ENCODE measurements at regions not wholly inside any gene's neighbourhood (a gene's known extent, or its start where the extent isn't known, plus 50 kb on each side); places are given as distances from the start of the nearest gene placed in this dataset.

GRCh38 chr3:110341047-110341446 is 730.6 kb upstream of the NECTIN3 start:
- no peak overlapping the region for H2AFZ ChIP-seq (ENCODE audit: low read depth, low read length)
- H3K9me3 ChIP-seq (ENCODE audit: low read length), result no peaks in the 10 kb centered on the region
- H4K20me1 ChIP-seq (ENCODE audit: insufficient read depth), result no peaks in the 10 kb centered on the region
- no peak overlapping the region for H3K9ac ChIP-seq (ENCODE audit: low read length)
- TF ChIP-seq EP300 (conservative IDR thresholded peaks at IDR 0.05; ENCODE audit: poor library complexity, severe bottlenecking) (no peak), POLR2AphosphoS5 (IDR thresholded peaks at IDR 0.05) (no peak), EZH2 (IDR thresholded peaks at IDR 0.05; ENCODE audit: borderline replicate concordance, insufficient read depth, low read length, poor library complexity, severe bottlenecking) (no peak), CTCF (IDR thresholded peaks at IDR 0.05; ENCODE audit: poor library complexity, severe bottlenecking) (no peak), MXI1 (conservative IDR thresholded peaks at IDR 0.05; ENCODE audit: poor library complexity, severe bottlenecking) (no peak), SMC3 (conservative IDR thresholded peaks at IDR 0.05; ENCODE audit: poor library complexity) (no peak), RAD21 (conservative IDR thresholded peaks at IDR 0.05) (no peak), TAF1 (IDR thresholded peaks at IDR 0.05; ENCODE audit: low read depth) (no peak)
- TF ChIP-seq, protein P1, sequence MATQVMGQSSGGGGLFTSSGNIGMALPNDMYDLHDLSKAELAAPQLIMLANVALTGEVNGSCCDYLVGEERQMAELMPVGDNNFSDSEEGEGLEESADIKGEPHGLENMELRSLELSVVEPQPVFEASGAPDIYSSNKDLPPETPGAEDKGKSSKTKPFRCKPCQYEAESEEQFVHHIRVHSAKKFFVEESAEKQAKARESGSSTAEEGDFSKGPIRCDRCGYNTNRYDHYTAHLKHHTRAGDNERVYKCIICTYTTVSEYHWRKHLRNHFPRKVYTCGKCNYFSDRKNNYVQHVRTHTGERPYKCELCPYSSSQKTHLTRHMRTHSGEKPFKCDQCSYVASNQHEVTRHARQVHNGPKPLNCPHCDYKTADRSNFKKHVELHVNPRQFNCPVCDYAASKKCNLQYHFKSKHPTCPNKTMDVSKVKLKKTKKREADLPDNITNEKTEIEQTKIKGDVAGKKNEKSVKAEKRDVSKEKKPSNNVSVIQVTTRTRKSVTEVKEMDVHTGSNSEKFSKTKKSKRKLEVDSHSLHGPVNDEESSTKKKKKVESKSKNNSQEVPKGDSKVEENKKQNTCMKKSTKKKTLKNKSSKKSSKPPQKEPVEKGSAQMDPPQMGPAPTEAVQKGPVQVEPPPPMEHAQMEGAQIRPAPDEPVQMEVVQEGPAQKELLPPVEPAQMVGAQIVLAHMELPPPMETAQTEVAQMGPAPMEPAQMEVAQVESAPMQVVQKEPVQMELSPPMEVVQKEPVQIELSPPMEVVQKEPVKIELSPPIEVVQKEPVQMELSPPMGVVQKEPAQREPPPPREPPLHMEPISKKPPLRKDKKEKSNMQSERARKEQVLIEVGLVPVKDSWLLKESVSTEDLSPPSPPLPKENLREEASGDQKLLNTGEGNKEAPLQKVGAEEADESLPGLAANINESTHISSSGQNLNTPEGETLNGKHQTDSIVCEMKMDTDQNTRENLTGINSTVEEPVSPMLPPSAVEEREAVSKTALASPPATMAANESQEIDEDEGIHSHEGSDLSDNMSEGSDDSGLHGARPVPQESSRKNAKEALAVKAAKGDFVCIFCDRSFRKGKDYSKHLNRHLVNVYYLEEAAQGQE (IDR thresholded peaks at IDR 0.05; ENCODE audit: borderline replicate concordance), result no peak
- H3F3A ChIP-seq (ENCODE audit: insufficient read depth, low read length, poor library complexity, severe bottlenecking), result no peaks in the 10 kb centered on the region
- no peaks in the 10 kb centered on the region for H3K9me2 ChIP-seq (ENCODE audit: insufficient read depth, low read length)
- no peak overlapping the region for H3K4me2 ChIP-seq (ENCODE audit: low read length)
- H3K4me3 ChIP-seq (ENCODE audit: low read length), result no peak overlapping the region
- no peaks in the 10 kb centered on the region for H3K27me3 ChIP-seq (ENCODE audit: insufficient read depth, low read depth, low read length)
- no peak overlapping the region for H3K27ac ChIP-seq (ENCODE audit: low read length)
- no peaks in the 10 kb centered on the region for H3K79me2 ChIP-seq (replicated peaks; ENCODE audit: insufficient read depth, low read length)
- H3K36me3 ChIP-seq (ENCODE audit: insufficient read depth, low read length), result no peaks in the 10 kb centered on the region

DNA sequence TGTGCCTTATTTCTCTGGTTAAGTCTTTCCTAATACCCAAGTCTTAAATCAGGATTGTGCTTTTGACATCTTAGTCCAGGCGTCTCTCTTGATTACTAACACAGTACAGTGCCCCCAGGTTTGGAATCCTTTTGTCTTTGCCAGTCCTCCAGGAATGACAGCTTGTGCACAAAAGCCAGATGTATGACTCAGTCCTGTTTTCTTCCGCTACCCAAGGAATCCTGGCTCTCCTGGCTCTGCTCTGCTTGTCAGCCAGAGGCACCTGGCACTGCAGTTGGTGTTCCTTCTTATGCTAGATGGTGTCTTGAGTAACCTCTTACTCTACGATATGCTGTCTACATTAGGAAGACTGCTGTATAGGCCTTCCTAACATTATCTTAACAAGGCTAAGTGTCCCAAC is 728.2 kb upstream of the NECTIN3 start:
- H2AFZ ChIP-seq (ENCODE audit: low read depth, low read length), result no peak overlapping the region

More for the DNA sequence above, 728.2 kb upstream of the NECTIN3 start:
- Histone ChIP-seq H3K79me2 (replicated peaks; ENCODE audit: insufficient read depth, low read length) (no peaks in the 10 kb centered on the region), H3K27me3 (ENCODE audit: insufficient read depth, low read depth, low read length) (no peaks in the 10 kb centered on the region), H3K9ac (ENCODE audit: low read length) (no peak overlapping the region), H4K20me1 (ENCODE audit: insufficient read depth) (no peaks in the 10 kb centered on the region), H3K36me3 (ENCODE audit: insufficient read depth, low read length) (no peaks in the 10 kb centered on the region), H3K9me2 (ENCODE audit: insufficient read depth, low read length) (no peaks in the 10 kb centered on the region), H3F3A (ENCODE audit: insufficient read depth, low read length, poor library complexity, severe bottlenecking) (no peaks in the 10 kb centered on the region), H3K4me2 (ENCODE audit: low read length) (no peak overlapping the region), H3K4me3 (ENCODE audit: low read length) (no peak overlapping the region), H3K9me3 (ENCODE audit: low read length) (no peaks in the 10 kb centered on the region), H3K27ac (ENCODE audit: low read length) (no peak overlapping the region)
- no peak for TF ChIP-seq EZH2 (IDR thresholded peaks at IDR 0.05; ENCODE audit: borderline replicate concordance, insufficient read depth, low read length, poor library complexity, severe bottlenecking)
- TF ChIP-seq, protein P1 (IDR thresholded peaks at IDR 0.05; ENCODE audit: borderline replicate concordance), result no peak
- TF ChIP-seq TAF1 (IDR thresholded peaks at IDR 0.05; ENCODE audit: low read depth), result no peak
- TF ChIP-seq RAD21 (conservative IDR thresholded peaks at IDR 0.05), result no peak
- no peak for TF ChIP-seq SMC3 (conservative IDR thresholded peaks at IDR 0.05; ENCODE audit: poor library complexity)
- TF ChIP-seq MXI1 (conservative IDR thresholded peaks at IDR 0.05; ENCODE audit: poor library complexity, severe bottlenecking), result no peak
- no peak for TF ChIP-seq CTCF (IDR thresholded peaks at IDR 0.05; ENCODE audit: poor library complexity, severe bottlenecking)
- no peak for TF ChIP-seq EP300 (conservative IDR thresholded peaks at IDR 0.05; ENCODE audit: poor library complexity, severe bottlenecking)
- TF ChIP-seq POLR2AphosphoS5 (IDR thresholded peaks at IDR 0.05), result no peak
